Posterior vena cava (tissue), 2 donors: ENCODE measurements at regions not wholly inside any gene's neighbourhood (a gene's known extent, or its start where the extent isn't known, plus 50 kb on each side); places are given as distances from the start of the nearest gene placed in this dataset.
"Not testable (repeated sequence)": the region's sequence is repeated elsewhere in the genome, so short reads cannot be mapped to it uniquely, and the experiment has no call there.

Experiments
- DNase-seq: peaks from one replicate; pipeline ENCODE4 v3.0.0-alpha.2; 2020; ENCODE audit warnings: low spot score
- intact Hi-C, 2 donors: fragments of 100-400 bp; cut with DNase I; formaldehyde crosslinking; loops; one replicate each; pipeline versions ENCODE4 v1.14.1 to v1.14.2; 2022 to 2023
- donor health status: DM: yes; HTN: yes; CAD: no.
- donor health status: DM: yes; HTN: yes; CAD: no.

DNA sequence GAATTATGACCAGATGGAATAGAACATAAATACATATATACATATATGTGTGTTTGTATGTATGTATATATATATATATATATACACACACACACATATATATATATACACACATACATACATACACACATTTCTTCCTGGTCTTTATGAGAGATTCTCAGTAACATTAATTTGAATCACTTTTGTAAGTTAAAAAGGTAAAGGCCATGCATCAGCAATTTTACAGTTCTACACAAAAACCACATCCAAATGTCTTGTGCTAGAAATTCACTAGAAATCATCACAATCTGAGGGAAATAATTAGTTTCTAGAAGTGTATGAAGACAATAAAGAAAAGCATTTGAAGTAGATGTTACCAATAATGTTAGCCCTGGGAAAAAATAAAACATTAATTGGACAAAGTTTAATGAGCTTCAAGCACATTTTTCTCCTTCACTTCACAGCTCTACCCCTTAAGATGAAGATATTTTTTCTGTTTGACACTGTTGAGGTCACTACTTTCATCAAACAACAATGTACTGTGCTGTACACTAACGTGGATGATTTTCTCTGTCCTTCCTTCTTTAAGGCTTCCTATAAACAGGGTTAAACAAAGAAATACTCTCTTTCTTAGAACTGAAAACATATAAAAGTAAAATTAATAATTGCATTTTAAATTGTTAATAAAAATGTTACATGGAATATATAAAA lies 189.2 kb upstream of the NR4A3 start:
- intact Hi-C loops = no loop called here

DNA sequence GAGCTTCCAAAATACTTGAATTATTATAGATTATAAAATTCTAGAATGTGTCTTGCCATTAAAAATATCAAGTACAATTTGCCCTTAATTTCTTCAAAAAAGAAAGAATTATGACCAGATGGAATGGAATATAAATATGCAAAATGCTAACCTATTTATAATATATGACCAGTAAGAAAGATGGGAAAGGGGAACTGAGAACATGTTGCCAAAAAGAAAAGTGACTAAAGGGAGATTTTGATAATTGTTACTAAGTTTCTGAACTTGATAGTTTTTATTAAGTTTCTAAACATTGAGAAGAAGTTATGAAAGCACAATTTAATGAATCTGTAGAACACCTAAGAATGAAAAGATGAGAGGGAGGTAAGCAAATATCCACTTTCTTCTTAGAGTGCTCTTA lies 188.4 kb upstream of the NR4A3 start:
- no peak for DNase-seq
- intact Hi-C loops = no loop called here

More for the DNA sequence above, 189.2 kb upstream of the NR4A3 start:
- no peak for DNase-seq

DNA sequence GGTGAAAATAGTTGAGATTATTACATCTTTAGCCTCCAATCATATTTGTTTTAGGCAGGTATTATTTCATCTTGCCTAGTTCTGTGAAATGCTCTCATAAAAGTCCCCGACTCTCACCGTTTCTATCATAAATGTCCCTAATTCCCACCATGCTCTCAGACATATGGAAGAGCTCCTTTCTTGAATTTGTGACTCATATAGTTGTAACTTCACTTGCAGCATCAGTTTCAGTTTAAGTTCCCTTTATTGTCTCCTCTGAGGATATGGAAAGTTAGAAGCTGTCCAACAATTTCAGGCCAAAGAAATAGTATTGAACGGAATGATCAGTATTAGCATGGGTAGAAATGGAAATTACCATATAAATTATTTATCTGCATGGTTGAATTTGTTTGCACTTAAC lies 187.5 kb upstream of the NR4A3 start:
- intact Hi-C loops = no loop called here

GRCh38 chr9:99635032-99635431 lies 186.7 kb upstream of the NR4A3 start:
- intact Hi-C loops = no loop called here
- no peak for DNase-seq

More for the DNA sequence above, 187.5 kb upstream of the NR4A3 start:
- DNase-seq = no peak

DNA sequence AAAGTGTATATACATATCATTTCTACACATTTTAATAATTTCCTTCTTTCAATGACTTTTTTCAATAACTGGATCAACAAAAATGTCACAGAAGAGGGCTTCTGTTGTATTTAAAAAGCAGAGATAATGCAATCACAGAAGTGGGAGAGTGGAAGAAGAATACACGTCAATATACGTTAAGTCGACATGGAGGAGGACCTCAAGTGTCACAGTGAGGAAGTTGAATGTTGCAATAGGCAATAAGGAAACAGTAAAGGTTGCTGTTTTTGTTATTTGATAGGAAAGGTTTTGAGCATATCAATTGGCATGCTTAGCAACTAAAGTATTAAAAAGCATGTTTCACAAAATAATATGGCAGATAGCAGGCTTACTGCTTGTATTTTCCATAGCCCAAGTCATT lies 184.0 kb upstream of the NR4A3 start:
- intact Hi-C loops = no loop called here
- no peak for DNase-seq

GRCh38 chr9:99638971-99639370 lies 182.7 kb upstream of the NR4A3 start:
- intact Hi-C loops = no loop called here
- DNase-seq = no peak

DNA sequence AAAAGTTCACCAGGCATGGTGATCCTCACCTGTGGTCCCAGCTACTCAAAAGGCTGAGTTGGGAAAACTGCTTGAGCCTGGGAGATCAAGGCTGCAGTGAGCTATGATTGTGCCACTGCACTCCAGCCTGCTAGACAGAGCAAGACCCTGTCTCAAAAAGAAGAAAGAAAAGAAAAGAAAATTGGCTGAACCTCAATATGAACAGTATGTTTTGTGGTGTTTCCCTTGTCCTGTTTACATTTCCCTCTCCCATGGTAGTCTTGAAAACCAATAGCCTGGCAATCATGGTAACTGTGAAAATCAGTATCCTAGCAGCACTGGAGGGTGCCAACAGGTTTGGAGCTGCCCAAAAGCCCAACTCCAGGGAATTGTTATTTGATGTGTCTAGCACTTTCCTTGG lies 174.1 kb upstream of the NR4A3 start:
- intact Hi-C loops = no loop called here

GRCh38 chr9:99650187-99650874 lies 171.4 kb upstream of the NR4A3 start:
- intact Hi-C loops = no loop called here
- DNase-seq = peak; percentile 78

More for the DNA sequence above, 174.1 kb upstream of the NR4A3 start:
- no peak for DNase-seq

GRCh38 chr9:99660191-99660636 lies 161.5 kb upstream of the NR4A3 start:
- intact Hi-C loops = no loop called here

DNA sequence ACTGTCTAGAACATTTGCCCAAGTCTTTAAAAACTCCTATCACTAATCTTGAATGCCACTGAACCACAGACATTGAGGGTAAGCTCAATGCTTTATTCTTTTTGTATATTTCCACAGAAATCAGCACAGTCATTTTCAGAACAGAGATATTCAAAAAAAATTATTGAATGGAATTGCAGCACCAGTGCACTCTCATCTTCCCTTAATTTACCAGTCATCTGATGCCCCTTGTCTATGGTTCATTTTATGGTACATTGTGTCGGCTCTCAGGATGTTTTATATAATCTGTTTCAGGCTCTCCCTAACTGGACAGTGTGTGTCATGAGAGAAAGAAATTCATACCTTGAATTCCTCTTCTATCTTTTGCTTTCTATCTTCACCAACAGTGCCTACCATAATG lies 158.4 kb upstream of the NR4A3 start:
- DNase-seq = no peak
- intact Hi-C loops = no loop called here

More at GRCh38 chr9:99660191-99660636, 161.5 kb upstream of the NR4A3 start:
- DNase-seq = no peak

DNA sequence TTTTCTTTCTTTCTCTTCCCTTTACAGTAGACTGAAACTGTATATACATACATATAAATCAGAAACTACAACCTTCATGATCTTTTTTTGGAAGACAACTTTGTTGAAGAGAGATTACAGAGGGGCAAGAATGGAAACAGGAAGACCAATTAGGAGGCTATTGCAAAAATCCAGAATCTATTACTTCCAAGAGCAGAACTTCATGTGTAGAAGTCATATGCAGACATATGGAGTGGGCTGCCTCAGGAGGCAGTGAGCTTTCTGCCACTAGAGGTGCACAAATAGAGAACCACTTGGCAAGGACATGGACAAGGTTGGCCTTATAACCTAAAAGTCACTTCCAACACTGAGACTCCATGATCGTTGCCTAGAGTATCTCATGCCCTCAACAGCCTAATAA lies 157.8 kb upstream of the NR4A3 start:
- DNase-seq = no peak
- intact Hi-C loops = no loop called here

DNA sequence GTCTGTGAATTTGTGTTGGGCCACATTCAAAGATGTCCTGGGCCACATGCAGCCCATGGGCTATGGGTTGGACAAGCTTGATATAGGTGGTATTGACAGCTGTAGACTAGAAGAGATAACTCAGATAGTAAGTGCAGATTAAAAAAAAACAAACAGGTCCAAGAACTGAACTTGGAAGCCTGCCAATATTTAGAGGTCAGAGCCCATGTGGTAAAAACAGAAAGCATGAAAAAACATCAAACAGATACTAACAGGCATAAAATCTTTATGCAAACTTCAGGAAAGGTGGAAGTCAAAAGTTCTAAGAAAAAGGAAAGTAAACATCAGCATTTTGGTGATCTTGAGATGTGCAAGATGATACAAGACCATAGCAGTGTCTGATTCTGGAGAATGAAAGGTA lies 155.1 kb upstream of the NR4A3 start:
- no peak for DNase-seq
- intact Hi-C loops = no loop called here

DNA sequence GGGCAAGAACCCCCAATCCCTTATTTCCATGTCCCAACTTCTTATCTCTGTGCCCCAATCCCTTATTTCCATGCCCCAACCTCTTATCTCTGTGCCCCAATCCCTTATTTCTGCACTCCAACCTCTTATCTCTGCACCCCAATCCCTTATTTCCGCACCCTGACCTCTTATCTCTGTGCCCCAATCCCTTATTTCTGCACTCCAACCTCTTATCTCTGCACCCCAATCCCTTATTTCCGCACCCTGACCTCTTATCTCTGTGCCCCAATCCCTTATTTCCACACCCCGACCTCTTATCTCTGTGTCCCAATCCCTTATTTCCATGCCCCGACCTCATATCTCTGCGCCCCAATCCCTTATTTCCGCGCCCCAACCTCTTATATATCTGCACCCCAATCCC lies 150.8 kb upstream of the NR4A3 start:
- intact Hi-C loops, DNase-seq: not testable (repeated sequence)

- intact Hi-C loops = loop anchor here in 1 of 2 donors (2.0 kb wide), 1 partner anchor 58 kb away; no protein-coding TSS in a partner anchor
- no peak for DNase-seq
Observed at GRCh38 chr9:99677281-99677680, 144.4 kb upstream of the NR4A3 start.

DNA sequence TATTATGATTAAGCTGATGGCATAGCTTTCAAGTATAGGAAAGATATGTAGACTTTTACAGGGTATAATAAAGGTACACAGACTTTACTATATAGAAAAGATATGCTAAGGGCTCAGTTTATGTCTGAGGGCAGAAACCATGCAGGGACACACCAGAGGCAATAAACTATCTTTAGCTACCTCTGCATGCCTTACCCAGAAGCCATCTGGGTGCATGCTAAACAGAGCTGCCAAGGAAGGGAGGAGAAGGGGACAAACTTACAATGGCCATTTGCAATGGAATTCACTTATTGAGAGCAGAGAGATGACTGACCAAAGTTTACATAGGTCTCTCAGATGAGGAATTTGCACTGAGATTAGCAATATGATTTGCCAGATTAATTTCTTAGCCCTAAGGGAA lies 143.1 kb upstream of the NR4A3 start:
- intact Hi-C loops = no loop called here
- DNase-seq = no peak

DNA sequence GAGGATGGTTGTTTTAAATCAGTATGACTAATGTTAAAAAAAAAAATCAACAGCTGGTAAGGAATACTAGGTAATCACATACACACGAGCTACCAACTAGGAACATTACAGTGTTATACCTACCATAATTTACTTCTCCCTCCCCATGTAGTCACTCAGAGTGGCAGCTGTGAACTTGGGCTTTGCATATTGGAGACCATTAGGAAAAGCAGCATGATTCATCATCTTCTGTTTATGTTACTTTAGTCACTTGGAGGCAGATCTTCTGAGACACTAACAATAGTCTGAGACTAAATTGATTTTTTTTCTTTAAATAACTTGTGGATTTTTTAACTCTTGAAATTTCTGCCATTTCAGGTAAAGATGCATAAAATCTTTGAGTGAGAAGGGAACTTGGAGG lies 141.5 kb upstream of the NR4A3 start:
- intact Hi-C loops = no loop called here
- DNase-seq = no peak

DNA sequence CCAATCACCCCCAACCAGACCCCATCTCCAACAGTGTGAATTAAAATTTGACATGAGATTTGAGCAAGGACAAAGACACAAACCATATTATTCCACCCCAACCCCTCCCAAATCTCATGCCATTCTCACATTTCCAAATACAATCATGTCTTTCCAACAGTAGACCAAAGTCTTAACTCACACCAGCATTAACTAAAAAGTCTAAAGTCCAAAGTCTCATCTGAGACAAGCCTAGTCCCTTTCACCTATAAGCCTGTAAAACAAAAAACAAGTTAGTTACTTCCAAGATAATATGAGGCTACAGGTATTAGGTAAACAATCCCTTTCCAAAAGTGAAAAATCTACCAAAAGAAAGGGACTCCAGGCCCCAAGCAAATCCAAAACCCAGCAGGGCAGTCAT lies 140.6 kb upstream of the NR4A3 start:
- DNase-seq = no peak
- intact Hi-C loops = no loop called here

DNA sequence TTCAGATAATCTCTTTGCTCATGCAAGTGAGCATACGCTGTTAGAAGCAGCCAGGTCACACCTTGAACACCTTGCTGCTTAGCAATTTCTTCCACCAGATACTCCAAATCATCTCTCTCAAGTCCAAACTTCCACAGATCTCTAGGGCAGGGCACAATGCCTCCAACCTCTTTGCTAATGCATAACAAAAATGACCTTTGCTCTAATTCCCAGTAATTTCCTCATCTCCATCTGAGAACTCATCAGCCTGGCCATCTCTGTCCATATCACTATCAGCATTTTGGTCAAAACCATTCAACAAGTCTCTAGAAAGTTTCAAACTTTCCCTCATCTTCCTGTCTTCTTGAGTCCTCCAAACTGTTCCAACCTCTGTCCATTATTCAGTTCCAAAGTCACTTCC lies 139.3 kb upstream of the NR4A3 start:
- intact Hi-C loops = no loop called here
- DNase-seq = no peak

- intact Hi-C loops = no loop called here
- DNase-seq = no peak
Observed at GRCh38 chr9:99682870-99683269, 138.8 kb upstream of the NR4A3 start.

- intact Hi-C loops = no loop called here
- no peak for DNase-seq
Observed at GRCh38 chr9:99690573-99690972, 131.1 kb upstream of the NR4A3 start.

GRCh38 chr9:99693888-99694287 lies 127.8 kb upstream of the NR4A3 start:
- intact Hi-C loops = no loop called here
- no peak for DNase-seq
